ENCODE measurements at regions not wholly inside any gene's neighbourhood (a gene's known extent, or its start where the extent isn't known, plus 50 kb on each side); places are given as distances from the start of the nearest gene placed in this dataset.

GRCh38 chr1:68370101-68370915 lies 79.4 kb downstream of the RPE65 start:
- in situ Hi-C loops (cut with HindIII; ENCODE audit: low pct_ligation_motif_present, low sequenced_read_pairs), result no loop called here
- no peak for TF ChIP-seq CTCF (IDR thresholded peaks at IDR 0.05; ENCODE audit: low read depth, low read length, missing control alignments)
- no peak for DNase-seq
- no peak overlapping the region for H3K27ac ChIP-seq
- H3K4me3 ChIP-seq (ENCODE audit: low read depth, low read length), result no peak overlapping the region
- H3K36me3 ChIP-seq (replicated peaks), result no peaks in the 10 kb centered on the region
- no peaks in the 10 kb centered on the region for H3K27me3 ChIP-seq (replicated peaks)

- no peaks in the 10 kb centered on the region for H3K36me3 ChIP-seq (replicated peaks)
- in situ Hi-C loops (cut with HindIII; ENCODE audit: low pct_ligation_motif_present, low sequenced_read_pairs), result no loop called here
- no peaks in the 10 kb centered on the region for H3K27me3 ChIP-seq (replicated peaks)
- no peak overlapping the region for H3K4me3 ChIP-seq (ENCODE audit: low read depth, low read length)
- H3K27ac ChIP-seq, result no peak overlapping the region
- DNase-seq, result no peak
- no peak for TF ChIP-seq CTCF (IDR thresholded peaks at IDR 0.05; ENCODE audit: low read depth, low read length, missing control alignments)
These were observed 83.2 kb downstream of the RPE65 start for GRCh38 chr1:68366572-68366971.

GRCh38 chr1:68365709-68366382 lies 83.9 kb downstream of the RPE65 start:
- H3K27ac ChIP-seq, result no peak overlapping the region
- no peaks in the 10 kb centered on the region for H3K36me3 ChIP-seq (replicated peaks)
- DNase-seq, result no peak
- H3K4me3 ChIP-seq (ENCODE audit: low read depth, low read length), result no peak overlapping the region
- in situ Hi-C loops (cut with HindIII; ENCODE audit: low pct_ligation_motif_present, low sequenced_read_pairs), result no loop called here
- no peak for TF ChIP-seq CTCF (IDR thresholded peaks at IDR 0.05; ENCODE audit: low read depth, low read length, missing control alignments)
- no peaks in the 10 kb centered on the region for H3K27me3 ChIP-seq (replicated peaks)

- no peak for TF ChIP-seq CTCF (IDR thresholded peaks at IDR 0.05; ENCODE audit: low read depth, low read length, missing control alignments)
- H3K36me3 ChIP-seq (replicated peaks), result no peaks in the 10 kb centered on the region
- H3K27me3 ChIP-seq (replicated peaks), result no peaks in the 10 kb centered on the region
- H3K27ac ChIP-seq, result no peak overlapping the region
- DNase-seq, result no peak
- in situ Hi-C loops (cut with HindIII; ENCODE audit: low pct_ligation_motif_present, low sequenced_read_pairs), result no loop called here
- no peak overlapping the region for H3K4me3 ChIP-seq (ENCODE audit: low read depth, low read length)
These were observed 86.4 kb downstream of the RPE65 start for GRCh38 chr1:68363339-68363738.

- no peaks in the 10 kb centered on the region for H3K27me3 ChIP-seq (replicated peaks)
- no peak for TF ChIP-seq CTCF (IDR thresholded peaks at IDR 0.05; ENCODE audit: low read depth, low read length, missing control alignments)
- no peak for DNase-seq
- H3K4me3 ChIP-seq (ENCODE audit: low read depth, low read length), result no peak overlapping the region
- no peaks in the 10 kb centered on the region for H3K36me3 ChIP-seq (replicated peaks)
- no peak overlapping the region for H3K27ac ChIP-seq
- in situ Hi-C loops (cut with HindIII; ENCODE audit: low pct_ligation_motif_present, low sequenced_read_pairs), result no loop called here
These were observed 88.3 kb downstream of the RPE65 start for GRCh38 chr1:68361346-68361910.
